ENCODE measurements at regions not wholly inside any gene's neighbourhood (a gene's known extent, or its start where the extent isn't known, plus 50 kb on each side); places are given as distances from the start of the nearest gene placed in this dataset.

DNA sequence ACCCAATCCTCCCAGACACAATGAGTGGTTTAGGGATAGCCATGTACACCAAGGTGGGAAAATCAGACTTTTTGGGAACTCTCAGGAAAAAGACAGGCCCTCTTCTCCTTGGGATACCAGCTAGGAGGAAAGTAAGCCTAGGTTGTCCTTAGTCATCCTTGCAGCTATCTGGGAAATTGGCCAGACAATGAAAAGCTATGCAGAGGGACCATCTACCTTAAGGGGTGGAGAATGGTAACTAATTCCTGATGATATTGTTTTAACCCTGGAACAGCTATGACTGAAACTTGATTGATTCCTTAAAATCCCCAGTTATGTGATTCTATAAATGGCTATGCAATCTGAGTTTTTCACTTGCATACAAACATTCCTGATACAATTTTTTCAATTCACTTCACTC lies 88.9 kb upstream of the BNC2 start:
- TF ChIP-seq POLR2A (IDR thresholded peaks at IDR 0.05) (no peak), CTCF (IDR thresholded peaks at IDR 0.05 in 4 of 5, conservative IDR thresholded peaks at IDR 0.05 in 1 of 5) (no peak)

Measured in gastrocnemius medialis (tissue), 4 donors.